GM12873 (cell line): ENCODE measurements at regions not wholly inside any gene's neighbourhood (a gene's known extent, or its start where the extent isn't known, plus 50 kb on each side); places are given as distances from the start of the nearest gene placed in this dataset.

Experiments
- TF ChIP-seq, protein P1 (sequence below): IDR thresholded peaks from 2 replicates; pipeline ENCODE4 v1.5.1; 2012; ENCODE audit warnings: low read depth, mild to moderate bottlenecking, moderate library complexity, low read length, control low read depth; ENCODE audit not compliant: insufficient read depth; ENCODE audit errors: missing control alignments

- TF ChIP-seq, protein P1, sequence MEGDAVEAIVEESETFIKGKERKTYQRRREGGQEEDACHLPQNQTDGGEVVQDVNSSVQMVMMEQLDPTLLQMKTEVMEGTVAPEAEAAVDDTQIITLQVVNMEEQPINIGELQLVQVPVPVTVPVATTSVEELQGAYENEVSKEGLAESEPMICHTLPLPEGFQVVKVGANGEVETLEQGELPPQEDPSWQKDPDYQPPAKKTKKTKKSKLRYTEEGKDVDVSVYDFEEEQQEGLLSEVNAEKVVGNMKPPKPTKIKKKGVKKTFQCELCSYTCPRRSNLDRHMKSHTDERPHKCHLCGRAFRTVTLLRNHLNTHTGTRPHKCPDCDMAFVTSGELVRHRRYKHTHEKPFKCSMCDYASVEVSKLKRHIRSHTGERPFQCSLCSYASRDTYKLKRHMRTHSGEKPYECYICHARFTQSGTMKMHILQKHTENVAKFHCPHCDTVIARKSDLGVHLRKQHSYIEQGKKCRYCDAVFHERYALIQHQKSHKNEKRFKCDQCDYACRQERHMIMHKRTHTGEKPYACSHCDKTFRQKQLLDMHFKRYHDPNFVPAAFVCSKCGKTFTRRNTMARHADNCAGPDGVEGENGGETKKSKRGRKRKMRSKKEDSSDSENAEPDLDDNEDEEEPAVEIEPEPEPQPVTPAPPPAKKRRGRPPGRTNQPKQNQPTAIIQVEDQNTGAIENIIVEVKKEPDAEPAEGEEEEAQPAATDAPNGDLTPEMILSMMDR = no peak
Measured at GRCh38 chr10:121268863-121269432, 329.3 kb downstream of the FGFR2 start.

DNA sequence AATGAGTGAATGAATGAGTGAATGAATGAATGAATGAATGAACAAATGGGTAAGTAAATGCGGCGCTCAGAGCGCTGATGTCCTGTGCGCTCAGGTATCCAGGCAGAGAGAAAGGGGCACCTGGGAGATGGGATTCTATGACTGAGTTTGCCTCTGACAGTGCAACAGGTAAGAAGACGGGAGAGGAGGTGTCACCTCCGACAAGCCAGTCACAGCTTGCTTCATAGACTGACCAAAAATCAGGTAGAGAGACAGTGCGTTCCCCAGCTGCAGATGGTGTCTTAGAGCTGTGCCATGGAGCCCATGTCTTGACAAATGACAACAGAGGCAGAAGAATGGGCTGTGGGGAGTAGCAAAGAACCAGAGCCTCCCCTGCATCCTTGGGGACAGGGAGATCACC, 327.3 kb downstream of the FGFR2 start:
- TF ChIP-seq, protein P1 = no peak

DNA sequence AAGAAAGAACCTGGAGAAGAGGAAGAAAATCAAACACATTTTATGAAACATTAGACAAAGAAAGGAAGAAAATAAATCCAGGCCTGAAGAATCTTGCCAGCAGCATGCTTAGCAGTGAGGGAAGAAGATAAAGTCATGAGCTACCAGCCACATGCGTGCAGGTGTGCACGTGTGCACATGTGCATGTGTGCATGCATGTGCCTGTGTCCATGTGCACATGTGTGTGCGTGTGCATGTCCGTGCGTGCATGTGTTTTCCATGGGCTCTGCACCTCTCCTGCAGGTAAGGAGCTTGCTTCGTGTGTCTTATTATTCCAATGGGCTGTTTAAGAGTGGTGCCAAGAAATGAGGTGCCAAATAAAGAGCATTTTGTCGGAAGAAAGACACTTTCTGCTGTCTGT, 322.2 kb downstream of the FGFR2 start:
- TF ChIP-seq, protein P1 = no peak

DNA sequence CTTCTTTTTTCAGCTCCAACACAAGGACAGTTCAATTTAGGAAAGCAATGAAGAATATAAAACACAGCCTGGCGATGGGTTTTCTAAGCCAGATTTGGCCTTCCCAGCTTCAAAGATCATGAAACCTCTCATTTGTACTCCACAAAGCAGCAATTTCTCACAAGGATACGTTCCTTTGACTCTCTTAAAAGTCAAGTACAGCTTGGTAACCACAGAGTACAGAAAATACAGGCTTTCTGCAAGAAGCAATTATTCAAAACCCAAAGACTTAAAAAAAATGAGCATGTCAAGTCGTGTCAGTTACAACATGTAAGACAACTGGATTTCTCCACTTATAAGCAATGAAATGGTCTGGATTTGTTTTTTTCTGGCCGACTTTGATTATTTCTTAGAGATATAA, 321.4 kb downstream of the FGFR2 start:
- TF ChIP-seq, protein P1 = no peak

GRCh38 chr10:121281576-121281975, 316.7 kb downstream of the FGFR2 start:
- TF ChIP-seq, protein P1 = no peak

DNA sequence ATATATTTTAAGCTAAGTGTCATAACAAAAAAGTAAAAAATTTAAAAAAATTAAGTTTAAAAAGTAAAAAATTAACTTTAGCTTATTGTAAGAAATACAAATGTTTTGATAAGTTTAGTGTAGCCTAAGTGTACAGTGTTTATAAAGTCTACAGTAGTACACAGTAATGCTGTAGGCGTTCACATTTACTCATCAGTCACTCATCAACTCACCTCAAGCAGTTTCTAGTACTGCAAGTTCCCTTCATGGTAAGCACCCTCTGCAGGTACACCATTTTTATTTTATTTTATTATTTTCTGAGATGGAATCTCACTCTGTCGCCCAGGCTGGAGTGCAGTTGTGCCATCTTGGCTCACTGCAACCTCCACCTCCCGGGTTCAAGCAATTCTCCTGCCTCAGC, 316.0 kb downstream of the FGFR2 start:
- TF ChIP-seq, protein P1 = no peak

- TF ChIP-seq, protein P1 = no peak
Measured at GRCh38 chr10:121282797-121283515, 315.3 kb downstream of the FGFR2 start.
